ENCODE measurements at regions not wholly inside any gene's neighbourhood (a gene's known extent, or its start where the extent isn't known, plus 50 kb on each side); places are given as distances from the start of the nearest gene placed in this dataset.
"Not testable (repeated sequence)": the region's sequence is repeated elsewhere in the genome, so short reads cannot be mapped to it uniquely, and the experiment has no call there.

- H3K4me1 Mint-ChIP-seq, result no peaks in the 10 kb centered on the region
- TF ChIP-seq CTCF (IDR thresholded peaks at IDR 0.05; ENCODE audit: unreplicated experiment in 3 of 3), result no peak
- peaks cover 27% of the 10 kb centered on the region for H3K9me3 Mint-ChIP-seq
Measured at GRCh38 chr21:23809573-23809972, 1797.7 kb downstream of the MRPL39 start.

GRCh38 chr21:23806966-23807548 lies 1800.2 kb downstream of the MRPL39 start:
- not testable (repeated sequence) for H3K4me3 Mint-ChIP-seq; H3K27me3 Mint-ChIP-seq (ENCODE audit: low read depth); H3K4me1 Mint-ChIP-seq; H3K27ac Mint-ChIP-seq; H3K36me3 Mint-ChIP-seq (ENCODE audit: low read depth)
- H3K9me3 Mint-ChIP-seq, result peaks cover 27% of the 10 kb centered on the region

More at GRCh38 chr21:23809573-23809972, 1797.7 kb downstream of the MRPL39 start:
- Mint-ChIP-seq H3K4me3 (no peak overlapping the region), H3K27me3 (ENCODE audit: low read depth) (no peaks in the 10 kb centered on the region), H3K27ac (no peak overlapping the region), H3K36me3 (ENCODE audit: low read depth) (no peaks in the 10 kb centered on the region)

- Mint-ChIP-seq H3K36me3 (ENCODE audit: low read depth) (no peaks in the 10 kb centered on the region), H3K4me3 (no peak overlapping the region), H3K9me3 (peaks cover 23% of the 10 kb centered on the region), H3K27ac (no peak overlapping the region), H3K4me1 (no peaks in the 10 kb centered on the region), H3K27me3 (ENCODE audit: low read depth) (no peaks in the 10 kb centered on the region)
- TF ChIP-seq CTCF (IDR thresholded peaks at IDR 0.05; ENCODE audit: unreplicated experiment in 3 of 3), result no peak
Measured at GRCh38 chr21:23804866-23805265, 1802.4 kb downstream of the MRPL39 start.

DNA sequence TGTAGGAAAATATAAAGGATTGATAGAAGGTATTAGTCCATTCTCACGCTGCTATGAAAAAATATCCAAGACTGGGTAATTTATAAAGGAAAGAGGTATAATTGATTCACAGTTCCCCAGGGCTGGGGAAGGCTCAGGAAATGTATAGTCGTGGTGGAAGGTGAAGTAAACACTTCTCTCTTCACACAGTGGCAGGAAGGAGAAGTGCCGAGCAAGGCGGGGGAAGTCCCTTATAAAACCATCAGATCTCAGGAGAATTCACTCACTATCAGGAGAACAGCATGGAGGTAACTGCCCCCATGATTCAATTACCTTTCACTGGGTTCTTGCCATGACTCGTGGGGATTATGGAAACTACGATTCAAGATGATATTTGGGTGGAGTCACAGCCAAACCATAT lies 1806.0 kb downstream of the MRPL39 start:
- TF ChIP-seq CTCF (IDR thresholded peaks at IDR 0.05; ENCODE audit: unreplicated experiment in 3 of 3), result no peak
- Mint-ChIP-seq H3K36me3 (ENCODE audit: low read depth) (no peaks in the 10 kb centered on the region), H3K27ac (no peak overlapping the region), H3K4me1 (no peaks in the 10 kb centered on the region), H3K9me3 (peaks cover 13% of the 10 kb centered on the region), H3K4me3 (no peak overlapping the region), H3K27me3 (ENCODE audit: low read depth) (no peaks in the 10 kb centered on the region)

DNA sequence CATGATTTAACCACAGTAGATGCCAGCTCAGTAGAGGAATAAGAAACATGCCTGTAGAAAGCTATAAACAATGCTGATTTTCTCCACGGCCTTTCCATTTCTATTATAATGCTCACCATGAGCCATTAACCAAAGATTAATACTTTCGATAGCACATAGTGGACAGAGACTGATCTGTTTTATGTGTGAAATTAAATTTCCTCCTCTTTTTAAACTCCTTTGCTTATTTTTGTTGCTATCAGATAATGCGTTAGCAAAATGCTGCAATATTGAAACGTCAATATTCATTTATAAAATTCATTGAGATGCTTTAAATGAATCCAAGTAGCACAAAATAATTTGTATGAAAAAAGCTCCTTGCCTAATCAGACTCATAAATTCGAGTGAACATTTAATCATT lies 1807.9 kb downstream of the MRPL39 start:
- peaks cover 4% of the 10 kb centered on the region for H3K9me3 Mint-ChIP-seq
- no peaks in the 10 kb centered on the region for H3K36me3 Mint-ChIP-seq (ENCODE audit: low read depth)
- TF ChIP-seq CTCF (IDR thresholded peaks at IDR 0.05; ENCODE audit: unreplicated experiment in 3 of 3), result no peak
- H3K4me3 Mint-ChIP-seq, result no peak overlapping the region
- H3K27me3 Mint-ChIP-seq (ENCODE audit: low read depth), result no peaks in the 10 kb centered on the region
- no peak overlapping the region for H3K27ac Mint-ChIP-seq
- no peaks in the 10 kb centered on the region for H3K4me1 Mint-ChIP-seq

- no peak overlapping the region for H3K4me3 Mint-ChIP-seq
- no peaks in the 10 kb centered on the region for H3K4me1 Mint-ChIP-seq
- H3K36me3 Mint-ChIP-seq (ENCODE audit: low read depth), result no peaks in the 10 kb centered on the region
- no peak overlapping the region for H3K27ac Mint-ChIP-seq
- H3K27me3 Mint-ChIP-seq (ENCODE audit: low read depth), result no peaks in the 10 kb centered on the region
- no peaks in the 10 kb centered on the region for H3K9me3 Mint-ChIP-seq
- no peak for TF ChIP-seq CTCF (IDR thresholded peaks at IDR 0.05; ENCODE audit: unreplicated experiment in 3 of 3)
Measured at GRCh38 chr21:23792300-23792699, 1815.0 kb downstream of the MRPL39 start.

Measured in nephron (organoid).